ENCODE measurements at regions not wholly inside any gene's neighbourhood (a gene's known extent, or its start where the extent isn't known, plus 50 kb on each side); places are given as distances from the start of the nearest gene placed in this dataset.
"Not testable (repeated sequence)": the region's sequence is repeated elsewhere in the genome, so short reads cannot be mapped to it uniquely, and the experiment has no call there.

DNA sequence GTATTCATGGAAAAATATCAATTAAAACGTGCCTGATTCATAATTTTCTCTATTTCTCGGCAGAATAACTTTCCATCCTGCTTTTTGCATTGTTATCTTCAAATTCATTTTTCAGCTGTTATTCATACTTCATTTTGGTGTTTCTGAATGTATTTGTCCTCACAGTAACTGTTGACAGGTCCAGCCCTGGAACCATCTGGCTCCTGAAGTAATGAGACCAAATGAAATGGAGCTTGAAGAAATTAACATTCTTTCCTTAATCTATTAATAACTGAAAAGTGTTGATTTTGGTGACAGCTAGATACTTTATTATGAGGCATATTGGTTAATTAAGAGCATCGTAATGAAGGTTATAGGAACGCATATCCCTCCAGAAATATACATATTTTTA lies 257.0 kb upstream of the MINDY3 start:
- DNase-seq, result no peak

DNA sequence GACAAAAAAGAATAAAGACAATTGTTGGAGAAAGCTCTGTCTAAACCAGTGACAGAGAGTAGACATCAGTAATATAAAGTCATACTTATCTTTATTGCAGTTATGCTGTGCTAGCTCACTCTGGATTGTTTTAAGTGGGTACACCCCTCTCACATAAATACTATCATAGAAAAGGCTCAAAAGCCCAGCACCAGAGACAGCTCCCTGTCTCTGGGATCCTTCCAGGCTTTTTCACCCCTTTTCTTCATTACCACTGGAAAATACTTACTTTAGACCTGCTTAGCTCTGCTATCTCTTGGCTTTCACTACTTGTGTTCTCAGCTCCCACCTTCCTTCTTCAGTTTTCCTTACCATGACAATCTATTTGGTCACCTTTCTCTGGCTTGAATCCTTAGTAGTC lies 259.1 kb upstream of the MINDY3 start:
- no peak for DNase-seq

DNA sequence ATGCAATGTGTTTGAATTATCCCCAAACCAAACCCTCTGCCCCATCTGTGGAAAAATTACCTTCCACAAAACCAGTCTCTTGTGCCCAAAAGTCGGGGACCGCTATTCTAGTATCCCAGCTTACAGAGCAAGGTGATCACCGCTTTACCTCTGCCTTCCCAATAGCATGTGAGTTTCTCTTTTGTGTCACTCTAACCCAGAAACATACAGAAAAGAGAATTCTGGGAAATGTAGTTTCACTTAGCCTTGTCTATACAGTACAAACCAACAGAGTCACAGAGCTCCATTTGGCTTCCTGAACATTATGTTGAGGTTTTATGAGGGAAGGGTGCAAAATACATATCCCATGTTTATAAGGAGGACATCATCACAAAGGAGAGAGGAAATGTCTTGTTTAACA lies 260.3 kb upstream of the MINDY3 start:
- DNase-seq, result no peak

DNA sequence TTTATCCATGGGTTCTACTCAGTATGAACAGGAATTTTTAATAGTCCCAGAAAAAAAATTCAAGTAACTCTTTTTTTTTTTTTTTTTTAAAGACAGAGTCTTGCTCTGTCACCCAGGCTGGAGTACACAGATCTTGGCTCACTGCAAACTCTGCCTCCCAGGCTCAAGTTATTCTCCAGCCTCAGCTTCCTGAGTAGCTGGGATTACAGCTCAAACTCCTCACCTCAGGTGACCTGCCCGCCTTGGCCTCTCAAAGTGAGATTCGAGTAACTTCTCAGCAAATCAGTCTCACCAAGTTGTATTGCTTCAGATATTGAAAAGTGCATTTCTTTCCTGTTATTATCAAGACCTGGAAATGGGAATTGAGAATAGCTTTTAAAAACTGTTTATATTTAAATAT lies 281.2 kb upstream of the MINDY3 start:
- no peak for DNase-seq

DNA sequence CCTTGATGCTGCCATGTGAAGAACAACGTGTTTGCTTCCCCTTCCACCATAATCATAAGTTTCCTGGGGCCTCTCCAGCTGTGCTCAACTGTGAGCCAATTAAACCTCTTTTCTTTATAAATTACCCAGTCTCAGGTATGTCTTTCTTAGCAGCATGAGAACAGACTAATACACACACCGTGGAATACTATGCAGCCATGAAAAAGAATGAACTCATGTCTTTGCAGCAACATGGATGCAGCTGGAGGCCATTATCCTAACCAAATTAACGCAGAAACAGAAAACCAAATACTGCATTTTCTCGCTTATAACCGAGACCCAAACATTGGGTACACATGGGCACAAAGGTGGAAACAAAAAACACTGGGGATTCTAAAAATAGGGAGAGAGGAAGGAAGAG lies 286.7 kb upstream of the MINDY3 start:
- no peak for DNase-seq

DNA sequence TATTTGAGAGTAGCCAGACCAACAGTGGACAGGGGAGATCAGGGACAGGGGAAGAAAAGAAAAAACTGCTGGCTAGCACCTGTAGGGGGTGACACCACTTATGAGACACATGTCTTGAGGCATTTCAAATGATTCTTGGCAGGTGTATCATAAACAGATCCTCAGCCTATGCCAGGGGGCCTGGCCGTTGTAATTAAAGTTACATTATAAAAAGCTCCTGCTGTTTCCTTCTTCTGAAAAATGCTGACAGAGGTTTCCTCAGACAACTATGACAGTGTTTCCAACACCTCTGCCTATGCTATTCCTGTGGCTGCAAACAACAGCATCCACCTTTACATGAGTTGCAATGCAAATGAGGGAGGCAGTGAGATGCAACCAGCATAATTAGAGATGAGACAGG lies 281.0 kb upstream of the PTER start:
- peak; percentile 52 for DNase-seq

DNA sequence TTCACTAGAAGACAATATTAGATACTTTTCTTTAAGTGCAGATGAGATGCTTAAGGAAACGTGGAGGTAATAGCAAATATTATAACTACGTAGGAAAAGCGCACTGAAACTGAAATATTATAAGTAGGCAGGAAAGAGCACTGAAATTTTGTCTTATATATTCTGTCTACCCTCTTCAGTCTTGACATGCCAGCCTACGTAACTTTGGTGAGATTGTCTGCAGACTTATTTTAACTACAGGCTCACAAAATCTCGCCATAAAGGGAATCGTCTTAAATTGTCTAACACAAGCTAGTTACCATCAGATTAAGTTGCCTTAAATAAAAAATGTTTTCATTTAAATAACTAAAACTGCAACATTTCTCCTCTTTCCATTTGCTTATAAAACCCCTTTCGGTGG lies 280.1 kb upstream of the PTER start:
- DNase-seq, result no peak

DNA sequence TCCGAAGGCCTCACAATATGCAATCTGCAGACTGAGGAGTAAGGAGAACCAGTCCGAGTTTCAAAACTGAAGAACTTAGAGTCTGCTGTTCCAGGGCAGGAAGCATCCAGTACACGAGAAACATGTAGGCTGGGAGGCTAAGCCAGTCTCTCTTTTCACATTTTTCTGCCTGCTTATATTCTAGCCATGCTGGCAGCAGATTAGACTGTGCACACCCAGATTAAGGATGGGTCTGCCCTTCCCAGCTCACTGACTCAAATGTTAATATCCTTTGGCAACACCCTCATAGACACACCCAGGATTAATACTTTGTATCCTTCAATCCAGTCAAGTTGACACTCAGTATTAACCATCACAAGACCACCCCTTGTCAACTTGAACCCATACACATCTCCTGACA lies 271.7 kb upstream of the PTER start:
- DNase-seq, result not testable (repeated sequence)

DNA sequence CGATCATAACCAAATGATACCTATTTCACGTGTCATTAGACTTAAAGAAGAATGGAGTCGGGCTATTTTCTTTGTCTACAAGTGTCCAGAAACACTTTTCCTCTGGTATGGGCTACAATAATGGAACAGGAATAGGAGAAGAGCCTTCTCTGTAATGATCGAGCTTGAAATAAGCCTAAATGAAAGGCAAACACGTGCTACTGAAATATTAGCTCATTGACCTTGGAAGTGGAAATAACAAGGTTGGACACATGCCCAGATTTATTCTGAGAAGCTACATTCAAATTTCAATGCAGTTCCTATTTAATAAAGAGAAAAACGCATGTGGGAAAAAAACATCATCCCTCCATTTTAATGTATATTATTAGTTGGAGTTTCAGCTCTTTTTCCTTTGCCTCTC lies 254.7 kb upstream of the PTER start:
- DNase-seq, result no peak

DNA sequence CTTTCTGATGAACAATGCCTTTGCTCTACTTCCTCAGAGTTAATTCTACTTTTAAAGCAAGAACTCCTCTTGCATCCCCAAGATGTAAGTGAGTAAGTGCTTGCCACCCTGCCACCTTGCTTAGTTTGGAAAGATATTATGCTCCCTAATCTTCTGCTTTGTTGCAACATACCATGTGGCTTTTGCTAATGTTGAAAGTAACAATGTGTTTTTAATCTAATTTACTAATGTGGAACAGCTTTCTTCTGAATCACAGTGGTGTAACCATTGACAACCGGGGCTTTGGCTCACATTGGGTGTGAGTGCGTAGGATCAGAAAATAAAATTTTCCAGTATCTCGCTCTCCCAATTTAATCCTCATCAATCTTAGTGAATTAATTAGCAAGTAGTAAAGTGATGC lies 254.1 kb upstream of the PTER start:
- DNase-seq, result no peak

DNA sequence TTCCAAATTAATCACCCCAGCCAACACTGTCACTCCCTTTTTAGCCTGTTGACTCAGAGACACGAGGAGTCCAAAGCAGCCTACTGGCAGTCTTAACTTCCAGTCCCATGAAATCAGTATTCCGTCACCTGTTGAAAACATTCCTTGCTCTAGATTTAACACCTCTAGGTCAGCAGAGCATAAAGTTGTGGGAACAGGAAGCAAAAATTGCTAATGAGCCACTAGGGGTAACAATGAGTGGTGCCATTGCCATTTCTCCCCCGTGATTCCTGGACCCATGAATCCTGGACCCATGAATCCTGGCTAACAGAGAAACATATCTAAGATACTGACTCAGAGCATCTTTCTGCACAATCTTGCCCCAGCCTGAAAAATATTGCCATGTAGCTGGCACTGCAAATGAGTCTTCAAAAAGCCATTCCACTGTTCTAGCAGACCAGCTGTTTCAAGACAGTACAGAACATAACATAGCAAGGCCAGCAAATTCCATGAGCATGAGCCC lies 252.7 kb upstream of the PTER start:
- no peak for DNase-seq

DNA sequence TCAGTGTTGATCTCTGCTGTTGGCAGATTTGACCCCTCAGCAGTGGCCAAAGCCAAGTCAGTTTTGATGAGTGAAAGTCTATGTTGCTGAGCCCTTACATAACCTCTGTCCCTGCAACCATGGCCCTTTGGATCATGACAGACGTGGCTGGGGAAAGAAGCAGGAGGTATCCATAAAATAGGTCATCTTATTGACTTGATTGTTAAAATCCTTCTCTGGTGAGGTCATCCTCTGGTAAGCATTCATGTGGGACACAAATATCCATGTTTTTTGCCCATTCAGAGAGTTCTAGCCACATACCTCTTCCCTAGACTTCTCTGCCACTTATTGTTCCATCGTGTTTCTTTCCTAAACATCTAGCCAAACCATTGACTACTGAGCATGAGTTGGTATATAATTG lies 251.9 kb upstream of the PTER start:
- no peak for DNase-seq

DNA sequence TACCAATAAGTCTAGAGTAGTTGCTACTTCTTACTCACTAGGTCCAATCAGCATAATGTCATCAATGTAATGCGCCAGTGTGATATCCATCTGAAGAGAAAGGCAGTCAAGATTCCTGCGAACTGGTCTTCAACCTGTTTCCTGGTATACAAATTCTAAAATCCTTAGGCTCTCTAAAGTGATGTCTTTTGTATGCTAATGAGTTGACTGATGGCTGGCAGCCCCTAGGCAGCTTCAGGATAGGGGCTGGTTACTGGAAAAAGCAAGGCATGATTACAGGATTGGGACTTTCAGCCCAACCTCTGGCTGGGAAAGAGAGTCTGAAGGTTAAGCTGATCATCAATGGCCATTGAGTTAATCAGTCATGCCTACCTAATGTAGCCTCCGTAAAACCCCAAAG lies 250.2 kb upstream of the PTER start:
- DNase-seq, result no peak

DNA sequence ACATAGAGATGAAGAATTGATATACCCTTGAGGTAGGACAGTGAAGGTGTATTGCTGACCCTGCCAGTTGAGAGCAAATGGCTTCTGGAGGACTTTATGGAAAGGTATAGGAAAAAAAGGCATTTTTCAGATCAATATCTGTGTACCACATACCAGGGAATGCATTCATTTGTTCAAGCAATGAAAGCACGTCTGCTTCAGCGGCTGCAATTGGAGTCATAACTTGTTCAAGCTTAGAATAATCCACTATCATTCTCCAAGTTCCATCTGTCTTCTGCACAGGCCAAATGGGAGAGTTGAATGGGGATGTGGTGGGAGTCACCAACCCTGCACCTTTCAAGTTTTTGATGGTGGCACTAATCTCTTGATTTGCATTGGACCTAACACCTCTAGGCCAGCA lies 249.6 kb upstream of the PTER start:
- DNase-seq, result no peak

DNA sequence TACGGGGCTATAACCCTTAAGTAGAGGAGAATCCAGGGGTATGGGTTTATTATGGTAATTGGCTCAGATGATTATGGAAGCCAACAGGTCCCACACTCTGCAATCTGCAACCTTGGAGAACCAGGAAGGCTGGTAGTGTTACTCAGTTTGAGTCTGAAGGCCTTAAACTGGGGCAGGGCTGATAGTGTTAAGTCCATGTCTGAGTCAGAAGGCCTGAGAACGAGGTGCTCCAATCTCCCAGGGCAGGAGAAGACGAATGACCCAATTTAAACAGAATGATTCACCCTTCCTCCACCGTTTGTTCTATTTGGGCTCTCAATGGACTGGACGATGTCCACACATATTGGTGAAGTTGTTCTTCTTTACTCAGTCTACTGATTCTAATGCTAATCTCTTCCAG lies 244.5 kb upstream of the PTER start:
- no peak for DNase-seq

DNA sequence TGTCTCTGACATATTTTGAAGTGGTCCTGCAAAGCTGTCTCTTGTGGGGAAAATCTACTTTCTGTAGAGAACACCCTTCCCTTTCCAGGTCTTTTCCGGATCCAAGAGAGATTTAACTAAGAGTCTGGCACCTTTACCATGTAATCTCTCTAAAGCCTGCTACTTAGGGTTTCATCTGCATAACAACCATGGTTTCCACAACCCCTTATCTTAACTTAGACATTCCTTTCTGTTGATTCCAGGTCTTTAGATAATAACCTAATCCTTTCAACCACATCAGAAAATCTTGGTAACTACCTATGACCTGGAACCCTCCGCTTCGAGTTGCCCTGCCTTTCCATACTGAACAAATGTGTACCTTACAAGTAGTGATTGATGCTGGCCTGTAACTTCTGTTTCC lies 243.6 kb upstream of the PTER start:
- no peak for DNase-seq

DNA sequence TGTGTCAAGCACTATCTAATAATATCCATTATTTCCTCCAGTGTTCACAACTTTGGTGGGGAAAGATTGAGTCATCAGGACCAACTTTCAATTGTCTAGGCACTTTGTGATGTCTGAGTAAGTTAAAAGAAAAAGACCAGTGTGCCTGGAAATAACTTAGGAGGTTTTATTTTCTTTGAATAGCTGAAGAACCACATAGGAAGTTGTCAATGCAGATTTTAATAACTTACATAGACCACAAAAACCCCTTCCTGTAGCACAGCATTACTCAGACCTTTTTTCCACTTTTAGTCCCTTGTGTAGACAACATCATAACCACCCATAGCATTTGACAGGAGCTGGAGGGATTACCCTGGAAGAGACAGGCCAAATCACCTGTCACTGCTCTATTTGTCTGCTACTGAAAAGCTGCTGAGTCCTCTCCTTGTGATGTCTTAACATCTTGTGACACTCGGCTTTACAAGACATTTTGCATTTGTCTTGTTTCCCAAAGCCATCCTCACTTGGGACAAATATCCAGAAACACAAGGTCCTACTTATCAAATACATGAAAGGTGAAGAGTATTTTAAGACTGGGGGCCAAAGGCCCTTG lies 241.5 kb upstream of the PTER start:
- DNase-seq, result no peak

DNA sequence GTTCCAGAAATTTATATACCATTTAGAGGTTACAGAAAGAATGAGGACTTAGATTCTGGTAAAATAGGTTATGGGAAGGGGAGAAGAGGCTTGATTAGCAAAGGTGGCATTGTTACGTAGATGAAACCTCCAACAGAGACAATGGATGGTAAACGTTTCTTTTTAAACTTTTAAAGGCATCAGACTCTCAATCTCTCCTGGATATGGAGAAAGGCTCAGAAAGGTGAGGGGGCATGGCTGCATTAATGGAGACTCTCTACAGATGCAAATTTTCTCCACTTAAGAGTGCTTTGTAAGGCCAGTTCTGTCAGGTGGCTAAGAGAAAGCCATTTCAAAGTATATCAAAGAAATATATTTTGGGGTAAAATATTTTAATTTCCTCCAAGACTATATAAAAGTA lies 240.9 kb upstream of the PTER start:
- DNase-seq, result no peak

DNA sequence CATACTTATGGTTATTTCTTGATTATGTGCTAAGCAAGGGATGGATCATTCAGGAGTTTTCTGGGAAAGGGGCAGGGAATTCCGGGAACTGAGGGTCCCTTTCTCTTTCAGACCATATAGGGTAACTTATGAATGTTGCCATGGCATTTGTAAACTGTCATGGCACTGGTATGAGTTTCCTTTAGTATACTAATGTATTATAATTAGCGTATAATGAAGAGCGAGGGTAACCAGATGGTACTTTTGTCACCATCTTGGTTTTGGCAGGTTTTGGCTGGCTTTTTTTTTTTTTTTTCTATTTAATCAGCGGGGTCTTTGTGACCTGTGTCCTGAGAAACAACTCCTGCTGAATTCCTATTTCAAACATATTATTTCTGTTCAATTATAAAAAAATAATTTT lies 237.6 kb upstream of the PTER start:
- no peak for DNase-seq

DNA sequence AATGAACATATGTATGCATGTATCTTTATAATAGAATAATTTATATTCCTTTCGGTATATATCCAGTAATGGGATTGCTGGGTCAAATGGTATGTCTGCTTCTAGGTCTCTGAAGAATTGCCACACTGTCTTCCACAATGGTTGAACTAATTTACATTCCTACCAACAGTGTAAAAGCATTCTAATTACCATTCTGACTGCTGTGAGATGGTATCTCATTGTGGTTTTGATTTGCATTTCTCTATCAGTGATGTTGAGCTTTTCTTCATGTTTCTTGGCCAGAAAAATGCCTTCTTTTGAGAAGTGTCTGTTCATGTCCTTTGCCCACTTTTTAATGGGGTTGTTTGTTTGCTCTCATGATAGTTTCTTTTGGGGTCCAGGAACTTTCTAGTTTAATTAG lies 213.2 kb upstream of the PTER start:
- not testable (repeated sequence) for DNase-seq

DNA sequence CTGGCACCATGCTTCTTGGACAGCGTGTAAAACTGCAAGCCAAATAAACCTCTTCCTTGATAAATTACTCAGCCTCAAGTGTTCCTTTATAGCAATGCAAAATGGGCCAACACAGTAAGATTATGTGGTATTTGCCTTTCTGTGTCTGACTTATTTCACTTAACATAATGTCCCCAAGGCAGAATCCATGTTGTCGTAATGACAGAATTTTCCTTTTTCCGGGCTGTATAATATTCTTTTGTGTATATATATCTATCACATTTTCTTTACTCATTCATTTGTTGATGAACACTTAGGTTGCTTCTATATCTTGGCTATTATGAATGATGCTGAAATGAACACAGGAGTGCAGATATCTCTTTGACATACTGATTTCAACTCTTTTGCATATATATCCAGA lies 209.1 kb upstream of the PTER start:
- DNase-seq, result no peak

DNA sequence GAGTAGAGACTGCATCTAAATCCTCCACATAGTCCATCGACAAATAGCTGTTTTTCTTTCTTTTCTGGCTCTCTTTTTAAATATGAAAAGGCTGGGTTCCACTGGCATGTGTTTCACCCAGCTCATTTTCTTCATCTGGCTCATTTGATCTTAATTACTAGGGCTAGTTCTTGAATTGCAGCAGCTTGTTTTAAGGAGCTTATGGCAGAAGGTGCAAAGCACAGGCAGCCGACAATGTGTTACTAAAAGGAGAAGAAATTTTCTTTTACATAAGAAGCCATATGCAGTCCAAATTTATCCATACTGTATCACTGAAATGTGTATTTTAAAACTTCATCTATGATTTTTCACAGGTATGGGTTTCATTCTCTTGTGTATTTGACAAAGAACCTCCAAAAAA lies 205.6 kb upstream of the PTER start:
- DNase-seq, result no peak

DNA sequence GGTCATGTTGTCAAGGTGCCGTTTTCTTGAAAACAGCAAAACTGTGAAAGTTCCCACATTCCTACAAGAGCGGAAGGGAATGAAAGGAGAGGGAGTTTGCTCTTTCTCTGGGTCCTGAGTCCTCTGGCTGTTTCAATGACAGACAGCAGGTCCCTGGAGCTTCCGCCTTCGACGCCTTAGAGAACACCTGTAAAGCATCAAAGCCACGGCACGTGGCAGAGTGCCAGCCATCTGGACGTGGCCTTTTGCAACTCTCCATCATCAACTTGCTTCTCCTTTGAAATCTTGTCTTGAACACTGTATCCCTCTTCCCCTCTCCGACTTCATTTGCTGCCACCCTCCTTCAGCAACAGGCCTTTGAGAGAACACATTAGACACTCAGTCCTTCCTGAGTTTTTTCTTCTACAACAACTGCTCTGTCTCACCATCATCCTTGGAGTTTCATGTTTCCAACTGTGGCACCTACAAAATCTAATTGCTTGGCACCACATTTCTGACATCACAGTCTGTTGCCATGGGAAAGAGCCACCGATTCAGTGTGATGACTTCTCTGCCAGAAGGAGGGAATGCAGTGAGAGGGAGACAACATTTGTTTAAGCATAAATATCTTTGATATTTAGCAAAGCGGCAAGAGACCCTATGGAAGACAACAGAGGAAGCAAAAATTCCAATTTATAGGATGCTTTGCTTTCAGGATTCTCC lies 204.9 kb upstream of the PTER start:
- DNase-seq, result peak; percentile 12

DNA sequence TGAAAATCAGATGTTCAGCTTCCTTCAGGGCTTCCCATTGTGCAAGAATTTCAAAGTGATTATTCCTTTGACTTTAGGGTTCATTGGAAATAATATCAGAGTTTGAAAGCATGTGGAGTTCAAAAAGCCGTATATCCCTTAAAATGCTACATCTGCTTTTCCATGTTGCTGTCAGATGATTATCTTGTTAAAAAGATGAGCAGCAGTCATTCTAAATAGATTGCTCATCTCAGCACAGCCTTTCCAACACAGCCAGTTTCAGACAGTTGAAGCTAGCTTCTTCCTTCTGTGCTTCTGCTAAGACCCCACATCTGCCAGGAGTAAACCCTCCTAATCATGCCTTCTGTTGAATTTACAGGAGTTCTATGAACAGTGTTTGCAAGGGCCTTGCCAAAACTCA lies 204.4 kb upstream of the PTER start:
- no peak for DNase-seq

DNA sequence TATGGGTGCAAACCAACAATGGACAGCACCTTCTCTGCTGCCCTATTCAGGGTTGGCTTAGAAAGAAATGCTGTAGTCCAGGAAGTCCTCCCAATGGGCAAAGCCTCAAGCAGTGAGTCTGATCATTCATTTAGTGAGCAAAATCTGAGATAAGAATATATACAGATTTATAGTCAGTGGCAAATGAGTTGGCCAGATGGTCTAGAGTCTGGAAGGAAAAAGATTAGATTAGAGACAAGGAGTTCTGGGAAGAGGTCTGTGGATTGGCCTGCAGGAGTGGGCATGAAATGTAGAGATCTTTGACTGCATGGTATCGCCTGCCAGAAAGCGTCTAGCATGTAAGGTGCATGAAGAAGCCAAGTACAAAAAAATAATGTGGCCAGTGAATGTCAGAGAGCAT lies 201.9 kb upstream of the PTER start:
- no peak for DNase-seq
